HL-60 (cell line): ENCODE measurements at regions not wholly inside any gene's neighbourhood (a gene's known extent, or its start where the extent isn't known, plus 50 kb on each side); places are given as distances from the start of the nearest gene placed in this dataset.

Source experiments
- DNase-seq, 2 experiments: peaks; one replicate each; pipeline ENCODE4 v3.0.0-alpha.2; 2010 to 2020; ENCODE audit warnings: low read depth in 1 of 2, low spot score in 1 of 2
- H3K27ac ChIP-seq: fragments of 250-450 bp; sonication (Bioruptor Pico); replicated peaks from 2 replicates; pipeline ENCODE4 v1.5.1; 2020; ENCODE audit warnings: mild to moderate bottlenecking, moderate library complexity
- H3K27me3 ChIP-seq: fragments of 250-450 bp; sonication (Bioruptor Pico); 2 replicates; pipeline ENCODE4 v1.5.1; 2021; ENCODE audit warnings: mild to moderate bottlenecking, moderate library complexity; ENCODE audit not compliant: insufficient read depth, poor library complexity, severe bottlenecking
- H3K4me3 ChIP-seq: replicated peaks from 2 replicates; pipeline ENCODE4 v1.5.1; 2011; ENCODE audit warnings: mild to moderate bottlenecking, control low read depth, low read length; ENCODE audit not compliant: insufficient read depth
- GABPA ChIP-seq: IDR thresholded peaks from 2 replicates; pipeline ENCODE4 v1.6.1; 2012; ENCODE audit warnings: low read depth
- POLR2AphosphoS5 ChIP-seq: IDR thresholded peaks from 2 replicates; pipeline ENCODE4 v1.6.1; 2012; ENCODE audit warnings: low read depth
- SPI1 ChIP-seq: IDR thresholded peaks from 2 replicates; pipeline ENCODE4 v1.6.1; 2012; ENCODE audit warnings: low read depth, mild to moderate bottlenecking, borderline replicate concordance
- TF ChIP-seq, protein P1 (sequence below): IDR thresholded peaks from one replicate; pipeline ENCODE4 v1.5.1; 2011; ENCODE audit warnings: low read length, control low read depth, inconsistent platforms; ENCODE audit not compliant: insufficient read depth
- TF ChIP-seq, protein P2 (sequence below): IDR thresholded peaks from 2 replicates; pipeline ENCODE4 v1.6.1; 2012; ENCODE audit warnings: low read depth; ENCODE audit not compliant: insufficient replicate concordance

DNA sequence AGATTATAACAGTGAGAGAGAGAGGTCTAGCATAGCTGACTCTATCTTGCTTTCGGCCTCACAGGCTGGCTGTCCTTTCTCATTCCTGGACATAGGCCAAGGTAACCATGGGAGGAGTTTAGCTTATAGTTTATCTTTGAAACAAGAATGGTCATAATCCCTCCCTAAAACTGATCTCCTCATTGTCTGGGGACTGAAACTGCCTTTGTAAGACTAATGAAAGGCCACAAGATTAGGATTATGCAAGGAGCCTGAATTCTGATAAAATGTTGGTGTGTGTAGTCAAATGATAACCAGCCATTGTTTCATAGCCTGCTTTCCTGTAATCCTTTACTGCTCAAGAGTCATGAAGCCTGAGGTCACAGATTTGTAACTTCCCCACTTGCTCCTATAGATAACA is 131.9 kb upstream of the LYPLAL1 start:
- Histone ChIP-seq H3K27ac (no peak overlapping the region), H3K27me3 (no peaks in the 10 kb centered on the region), H3K4me3 (no peak overlapping the region)
- TF ChIP-seq GABPA (no peak), POLR2AphosphoS5 (no peak), SPI1 (no peak)
- TF ChIP-seq, protein P1, sequence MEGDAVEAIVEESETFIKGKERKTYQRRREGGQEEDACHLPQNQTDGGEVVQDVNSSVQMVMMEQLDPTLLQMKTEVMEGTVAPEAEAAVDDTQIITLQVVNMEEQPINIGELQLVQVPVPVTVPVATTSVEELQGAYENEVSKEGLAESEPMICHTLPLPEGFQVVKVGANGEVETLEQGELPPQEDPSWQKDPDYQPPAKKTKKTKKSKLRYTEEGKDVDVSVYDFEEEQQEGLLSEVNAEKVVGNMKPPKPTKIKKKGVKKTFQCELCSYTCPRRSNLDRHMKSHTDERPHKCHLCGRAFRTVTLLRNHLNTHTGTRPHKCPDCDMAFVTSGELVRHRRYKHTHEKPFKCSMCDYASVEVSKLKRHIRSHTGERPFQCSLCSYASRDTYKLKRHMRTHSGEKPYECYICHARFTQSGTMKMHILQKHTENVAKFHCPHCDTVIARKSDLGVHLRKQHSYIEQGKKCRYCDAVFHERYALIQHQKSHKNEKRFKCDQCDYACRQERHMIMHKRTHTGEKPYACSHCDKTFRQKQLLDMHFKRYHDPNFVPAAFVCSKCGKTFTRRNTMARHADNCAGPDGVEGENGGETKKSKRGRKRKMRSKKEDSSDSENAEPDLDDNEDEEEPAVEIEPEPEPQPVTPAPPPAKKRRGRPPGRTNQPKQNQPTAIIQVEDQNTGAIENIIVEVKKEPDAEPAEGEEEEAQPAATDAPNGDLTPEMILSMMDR, result no peak
- TF ChIP-seq, protein P2, sequence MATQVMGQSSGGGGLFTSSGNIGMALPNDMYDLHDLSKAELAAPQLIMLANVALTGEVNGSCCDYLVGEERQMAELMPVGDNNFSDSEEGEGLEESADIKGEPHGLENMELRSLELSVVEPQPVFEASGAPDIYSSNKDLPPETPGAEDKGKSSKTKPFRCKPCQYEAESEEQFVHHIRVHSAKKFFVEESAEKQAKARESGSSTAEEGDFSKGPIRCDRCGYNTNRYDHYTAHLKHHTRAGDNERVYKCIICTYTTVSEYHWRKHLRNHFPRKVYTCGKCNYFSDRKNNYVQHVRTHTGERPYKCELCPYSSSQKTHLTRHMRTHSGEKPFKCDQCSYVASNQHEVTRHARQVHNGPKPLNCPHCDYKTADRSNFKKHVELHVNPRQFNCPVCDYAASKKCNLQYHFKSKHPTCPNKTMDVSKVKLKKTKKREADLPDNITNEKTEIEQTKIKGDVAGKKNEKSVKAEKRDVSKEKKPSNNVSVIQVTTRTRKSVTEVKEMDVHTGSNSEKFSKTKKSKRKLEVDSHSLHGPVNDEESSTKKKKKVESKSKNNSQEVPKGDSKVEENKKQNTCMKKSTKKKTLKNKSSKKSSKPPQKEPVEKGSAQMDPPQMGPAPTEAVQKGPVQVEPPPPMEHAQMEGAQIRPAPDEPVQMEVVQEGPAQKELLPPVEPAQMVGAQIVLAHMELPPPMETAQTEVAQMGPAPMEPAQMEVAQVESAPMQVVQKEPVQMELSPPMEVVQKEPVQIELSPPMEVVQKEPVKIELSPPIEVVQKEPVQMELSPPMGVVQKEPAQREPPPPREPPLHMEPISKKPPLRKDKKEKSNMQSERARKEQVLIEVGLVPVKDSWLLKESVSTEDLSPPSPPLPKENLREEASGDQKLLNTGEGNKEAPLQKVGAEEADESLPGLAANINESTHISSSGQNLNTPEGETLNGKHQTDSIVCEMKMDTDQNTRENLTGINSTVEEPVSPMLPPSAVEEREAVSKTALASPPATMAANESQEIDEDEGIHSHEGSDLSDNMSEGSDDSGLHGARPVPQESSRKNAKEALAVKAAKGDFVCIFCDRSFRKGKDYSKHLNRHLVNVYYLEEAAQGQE, result no peak
- DNase-seq, result no peak

DNA sequence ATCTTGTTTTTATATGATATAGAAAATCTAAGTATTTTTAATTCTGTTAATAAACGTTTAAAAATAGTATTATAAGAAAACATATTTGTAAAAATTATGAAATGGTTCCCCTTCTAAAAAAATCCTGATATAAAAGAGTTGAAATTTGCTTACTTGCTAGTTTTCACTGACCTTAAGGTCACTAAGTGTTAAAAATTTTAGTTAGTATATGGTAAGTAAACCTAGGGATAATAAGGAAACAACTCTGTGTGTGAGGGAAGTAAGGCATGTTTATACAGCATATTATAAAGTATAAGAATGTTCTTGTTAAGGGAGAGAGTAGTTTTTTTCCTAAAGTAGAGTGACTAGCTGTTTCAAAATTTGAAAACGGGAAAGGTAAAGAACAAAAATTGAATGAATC is 130.9 kb upstream of the LYPLAL1 start:
- no peak overlapping the region for H3K27ac ChIP-seq
- H3K27me3 ChIP-seq, result no peaks in the 10 kb centered on the region
- DNase-seq, result no peak
- TF ChIP-seq, protein P2, result no peak
- TF ChIP-seq POLR2AphosphoS5 (no peak), SPI1 (no peak), GABPA (no peak)
- TF ChIP-seq, protein P1, result no peak
- H3K4me3 ChIP-seq, result no peak overlapping the region

DNA sequence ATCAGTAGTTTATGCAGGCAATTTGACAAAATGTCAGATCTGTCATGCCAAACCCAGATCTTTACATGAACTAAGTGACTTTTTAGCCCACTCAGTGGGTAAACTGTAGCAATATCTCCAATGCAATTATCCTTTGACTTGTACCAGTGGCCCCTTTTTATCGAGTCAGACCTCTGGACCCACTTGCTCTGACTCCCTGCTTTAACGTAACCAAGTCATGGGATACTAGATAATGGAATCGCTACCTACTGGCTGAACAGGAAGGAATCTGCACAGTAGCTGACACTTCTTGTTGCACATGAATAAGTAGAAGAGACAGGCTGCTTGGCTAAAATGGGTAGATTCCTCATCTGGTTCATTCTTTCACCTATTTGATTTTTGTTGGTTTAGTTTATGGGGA is 128.4 kb upstream of the LYPLAL1 start:
- TF ChIP-seq POLR2AphosphoS5, result no peak
- TF ChIP-seq, protein P2, result no peak
- TF ChIP-seq, protein P1, result no peak
- TF ChIP-seq GABPA, result no peak
- DNase-seq, result no peak
- Histone ChIP-seq H3K27ac (no peak overlapping the region), H3K4me3 (no peak overlapping the region), H3K27me3 (no peaks in the 10 kb centered on the region)
